PFSK-1 (cell line): ENCODE measurements at regions not wholly inside any gene's neighbourhood (a gene's known extent, or its start where the extent isn't known, plus 50 kb on each side); places are given as distances from the start of the nearest gene placed in this dataset.

Source experiments
- POLR2AphosphoS5 ChIP-seq: IDR thresholded peaks from 2 replicates; pipeline ENCODE4 v1.6.1; 2012; ENCODE audit warnings: low read depth, mild to moderate bottlenecking, control low read depth, low read length, moderate library complexity
- SIN3A ChIP-seq: IDR thresholded peaks from 2 replicates; pipeline ENCODE4 v1.6.1; 2012; ENCODE audit warnings: mild to moderate bottlenecking, low read length, moderate library complexity, borderline replicate concordance; ENCODE audit not compliant: insufficient read depth
- TAF1 ChIP-seq: IDR thresholded peaks from 2 replicates; pipeline ENCODE4 v1.6.1; 2012; ENCODE audit warnings: low read length, control low read depth, borderline replicate concordance; ENCODE audit not compliant: insufficient read depth
- TF ChIP-seq, protein P1 (sequence below), 2 experiments: IDR thresholded peaks; 2 replicates each; pipeline versions ENCODE4 v1.6.1 to v1.8.0; 2011 to 2012; ENCODE audit warnings: low read depth in 2 of 2, low read length in 2 of 2, control low read depth in 1 of 2, inconsistent platforms in 1 of 2, mild to moderate bottlenecking in 1 of 2, moderate library complexity in 1 of 2; ENCODE audit not compliant: insufficient read depth in 1 of 2

DNA sequence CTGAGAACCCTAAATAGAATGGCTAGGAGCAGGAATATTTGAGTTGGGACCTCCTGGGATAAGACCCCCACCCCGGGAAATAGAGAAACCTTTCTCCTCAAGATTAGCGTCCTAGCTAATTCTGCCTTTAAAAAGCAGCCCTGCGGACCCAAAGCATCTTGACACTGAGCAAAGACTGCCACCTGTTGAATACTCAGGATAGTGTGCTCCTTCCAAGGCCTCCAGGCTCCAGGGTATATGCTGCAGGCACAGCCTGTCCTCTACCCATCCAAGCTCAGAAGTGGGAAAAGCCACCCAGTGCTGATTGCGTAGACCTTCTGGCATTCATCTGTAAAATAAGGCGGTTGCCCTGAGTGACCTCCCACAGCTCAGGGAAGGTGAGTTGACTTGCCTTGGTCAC is 456.2 kb upstream of the DYNLRB2 start:
- TF ChIP-seq, protein P1, sequence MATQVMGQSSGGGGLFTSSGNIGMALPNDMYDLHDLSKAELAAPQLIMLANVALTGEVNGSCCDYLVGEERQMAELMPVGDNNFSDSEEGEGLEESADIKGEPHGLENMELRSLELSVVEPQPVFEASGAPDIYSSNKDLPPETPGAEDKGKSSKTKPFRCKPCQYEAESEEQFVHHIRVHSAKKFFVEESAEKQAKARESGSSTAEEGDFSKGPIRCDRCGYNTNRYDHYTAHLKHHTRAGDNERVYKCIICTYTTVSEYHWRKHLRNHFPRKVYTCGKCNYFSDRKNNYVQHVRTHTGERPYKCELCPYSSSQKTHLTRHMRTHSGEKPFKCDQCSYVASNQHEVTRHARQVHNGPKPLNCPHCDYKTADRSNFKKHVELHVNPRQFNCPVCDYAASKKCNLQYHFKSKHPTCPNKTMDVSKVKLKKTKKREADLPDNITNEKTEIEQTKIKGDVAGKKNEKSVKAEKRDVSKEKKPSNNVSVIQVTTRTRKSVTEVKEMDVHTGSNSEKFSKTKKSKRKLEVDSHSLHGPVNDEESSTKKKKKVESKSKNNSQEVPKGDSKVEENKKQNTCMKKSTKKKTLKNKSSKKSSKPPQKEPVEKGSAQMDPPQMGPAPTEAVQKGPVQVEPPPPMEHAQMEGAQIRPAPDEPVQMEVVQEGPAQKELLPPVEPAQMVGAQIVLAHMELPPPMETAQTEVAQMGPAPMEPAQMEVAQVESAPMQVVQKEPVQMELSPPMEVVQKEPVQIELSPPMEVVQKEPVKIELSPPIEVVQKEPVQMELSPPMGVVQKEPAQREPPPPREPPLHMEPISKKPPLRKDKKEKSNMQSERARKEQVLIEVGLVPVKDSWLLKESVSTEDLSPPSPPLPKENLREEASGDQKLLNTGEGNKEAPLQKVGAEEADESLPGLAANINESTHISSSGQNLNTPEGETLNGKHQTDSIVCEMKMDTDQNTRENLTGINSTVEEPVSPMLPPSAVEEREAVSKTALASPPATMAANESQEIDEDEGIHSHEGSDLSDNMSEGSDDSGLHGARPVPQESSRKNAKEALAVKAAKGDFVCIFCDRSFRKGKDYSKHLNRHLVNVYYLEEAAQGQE (IDR thresholded peaks at IDR 0.05; ENCODE audit: insufficient read depth in 1 of 2, low read depth in 2 of 2, low read length in 2 of 2) = no peak
- TF ChIP-seq SIN3A (no peak), POLR2AphosphoS5 (no peak), TAF1 (no peak)
